Stimulated activated CD4-positive, alpha-beta T cell treated with anti-CD3 and anti-CD28 coated beads, Interleukin-2, amount 100 ng/mL, for 24 hours (primary cell): ENCODE measurements at regions not wholly inside any gene's neighbourhood (a gene's known extent, or its start where the extent isn't known, plus 50 kb on each side); places are given as distances from the start of the nearest gene placed in this dataset.
"Not testable (repeated sequence)": the region's sequence is repeated elsewhere in the genome, so short reads cannot be mapped to it uniquely, and the experiment has no call there.

Source experiments
- DNase-seq, 2 donors: peaks; one replicate each; pipeline ENCODE4 v3.0.0-alpha.2; 2020

DNA sequence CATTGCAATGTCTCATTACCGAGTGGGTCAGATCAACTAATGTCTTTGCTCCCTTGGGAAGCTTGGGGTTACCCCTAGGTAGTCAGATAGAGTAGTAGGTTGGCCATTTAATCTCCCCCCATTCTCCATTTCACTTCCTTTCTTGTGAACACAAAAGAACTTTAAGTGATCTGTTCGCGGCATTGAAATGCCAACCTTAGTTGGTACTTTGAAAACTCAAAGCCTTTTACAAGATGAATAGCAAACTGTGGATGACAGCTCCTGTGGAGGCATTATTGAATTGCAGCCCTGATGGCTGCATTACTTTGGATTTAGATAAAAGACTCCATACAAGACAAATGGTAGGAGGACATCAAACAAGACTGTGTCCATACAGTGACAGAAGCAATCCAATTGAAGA lies 469.1 kb downstream of the GBA3 start:
- no peak for DNase-seq

DNA sequence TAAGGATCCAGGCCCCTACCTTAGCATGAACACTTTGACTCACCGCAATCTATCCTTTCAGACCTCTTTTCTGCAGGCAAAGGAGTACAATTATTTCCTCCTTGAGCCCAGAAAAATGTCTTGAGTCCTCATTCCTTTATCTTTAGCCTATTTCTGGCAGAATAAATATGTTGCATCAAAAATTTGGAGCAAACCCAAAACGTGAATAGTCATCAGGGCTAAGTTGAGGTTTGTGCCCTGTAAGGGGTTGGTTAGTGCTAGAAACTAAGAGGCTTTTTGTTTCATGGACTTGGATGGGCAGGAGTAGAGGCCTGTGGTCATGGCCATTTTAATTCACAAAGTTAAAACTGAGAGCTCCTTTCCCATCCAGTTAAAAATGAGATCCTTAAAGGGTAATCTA lies 460.3 kb downstream of the GBA3 start:
- no peak for DNase-seq

DNA sequence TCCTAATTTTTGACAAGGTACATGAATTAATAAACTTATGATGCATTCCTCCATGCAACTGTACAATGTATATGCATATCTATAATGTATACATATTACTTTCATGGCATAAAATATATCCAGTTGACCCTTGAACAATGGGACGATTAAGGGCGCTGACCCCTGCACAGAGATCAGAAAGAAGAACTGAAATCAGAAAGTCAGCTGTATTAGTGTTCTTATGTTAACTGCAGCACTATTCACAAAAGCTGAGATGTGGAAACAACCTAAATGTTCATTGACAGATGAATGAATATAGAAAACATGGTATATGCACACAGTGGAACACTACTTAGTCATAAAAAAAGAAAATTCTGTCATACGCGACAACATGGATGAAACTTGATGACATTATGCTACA lies 457.1 kb downstream of the GBA3 start:
- DNase-seq, result no peak

DNA sequence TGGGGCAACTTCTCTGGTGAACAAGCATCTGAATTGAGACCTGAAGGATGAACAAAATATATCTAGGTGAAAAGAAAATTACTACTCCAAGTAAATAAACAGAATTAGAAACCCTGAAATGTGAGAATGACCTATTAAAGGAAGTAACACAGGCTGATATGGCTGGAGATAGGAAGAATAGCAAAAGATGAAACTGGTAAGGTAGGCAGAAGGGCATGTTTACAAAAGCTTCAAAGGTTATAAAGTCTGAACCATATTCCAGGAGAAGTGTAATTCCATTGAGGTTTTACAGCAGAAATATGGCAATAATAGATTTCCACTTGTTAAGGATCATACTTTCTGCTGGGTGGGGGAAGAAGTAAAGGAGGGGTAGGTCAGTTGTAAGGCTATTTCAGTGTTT lies 452.0 kb downstream of the GBA3 start:
- no peak for DNase-seq

DNA sequence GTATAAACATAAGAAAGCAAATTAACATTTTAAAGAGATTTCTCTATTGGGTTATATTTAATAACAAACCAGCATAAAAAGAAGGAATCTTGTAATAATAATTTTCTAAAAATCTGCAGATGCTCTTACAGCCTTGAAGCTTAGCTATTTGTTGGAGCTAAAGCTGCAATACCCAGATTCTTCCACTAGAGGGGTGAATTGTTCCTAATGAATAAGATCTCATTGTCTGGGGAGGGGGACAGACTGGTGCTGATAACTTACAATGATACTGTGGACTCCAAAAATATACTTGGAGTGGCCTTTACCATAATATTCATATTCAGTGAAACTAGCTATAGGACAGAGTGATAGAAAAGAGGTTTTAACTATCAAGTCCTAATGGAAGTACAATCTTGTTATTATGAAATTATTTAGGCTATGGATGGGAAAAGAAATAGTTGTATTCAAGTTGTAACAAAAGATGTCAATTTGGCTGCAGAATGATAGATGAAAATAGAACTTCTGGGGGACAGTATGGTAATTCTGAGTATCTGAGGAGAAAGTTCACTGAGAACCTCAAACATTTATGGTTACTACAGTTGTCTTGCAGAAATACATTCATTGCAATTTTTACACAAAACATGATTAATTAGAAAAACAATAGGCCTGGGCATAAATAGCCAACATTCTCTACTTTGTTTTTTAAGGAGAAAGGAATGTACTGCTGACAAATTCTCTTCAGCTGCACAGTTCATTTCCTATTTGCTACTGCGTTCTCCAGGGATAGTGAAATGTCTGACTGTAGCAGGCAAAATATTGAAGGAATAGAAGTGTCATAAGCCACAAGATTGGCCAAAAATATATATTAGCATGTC lies 443.3 kb downstream of the GBA3 start:
- no peak for DNase-seq

DNA sequence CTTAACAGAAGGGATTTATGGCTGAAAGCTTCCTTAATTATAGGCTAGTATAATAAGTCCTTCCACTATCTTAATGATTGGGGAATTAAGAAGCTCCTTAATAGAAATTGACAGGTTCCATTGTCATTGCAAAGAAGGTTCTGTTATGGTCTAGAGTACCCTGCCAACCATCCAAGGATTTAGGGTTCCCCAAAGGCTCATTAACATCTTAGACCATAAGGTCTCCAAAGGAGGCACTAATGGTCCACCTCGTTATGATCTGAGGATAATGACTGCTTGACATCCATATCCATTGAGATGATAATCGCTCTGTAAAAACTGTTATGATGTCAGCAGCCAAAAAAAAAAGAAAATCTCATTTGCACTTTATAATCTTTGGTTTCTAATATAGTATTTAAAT lies 441.6 kb downstream of the GBA3 start:
- no peak for DNase-seq

DNA sequence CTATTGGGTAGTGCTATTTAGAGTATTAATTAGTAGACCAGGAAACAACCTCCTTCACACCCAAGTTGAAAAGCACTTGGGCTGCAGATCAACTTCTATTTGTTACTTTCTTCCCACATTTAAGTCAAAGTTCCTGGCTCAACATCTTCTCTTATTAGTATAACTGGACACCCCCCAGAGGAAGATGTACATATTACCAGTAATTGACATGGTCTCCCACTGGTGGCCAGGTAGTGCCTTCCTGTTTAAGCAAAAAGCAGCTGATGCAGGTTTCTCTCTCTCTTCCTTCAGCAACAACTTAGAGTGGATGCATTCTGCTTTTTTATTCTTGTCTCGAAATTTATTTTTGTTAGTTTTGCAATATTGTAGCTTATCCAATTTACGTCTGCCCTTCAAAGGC lies 438.1 kb downstream of the GBA3 start:
- no peak for DNase-seq

DNA sequence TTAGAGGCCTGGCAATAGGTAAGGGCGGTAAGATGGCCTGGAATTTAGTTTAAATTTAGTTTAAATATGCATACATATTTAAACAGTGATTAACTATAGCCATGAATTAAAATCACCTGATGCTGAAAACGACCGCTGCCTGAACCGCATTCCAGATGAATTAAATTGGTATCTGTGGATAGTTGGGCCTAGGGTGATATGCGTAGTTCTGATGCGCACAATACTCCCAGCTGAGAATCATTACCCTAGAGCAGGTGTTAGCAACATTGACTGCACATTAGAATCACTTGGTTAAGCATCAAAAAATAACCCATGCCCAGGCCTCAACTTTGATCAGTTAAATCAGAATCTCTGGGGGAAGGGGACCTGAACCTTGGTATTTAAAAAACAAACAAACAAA lies 432.4 kb downstream of the GBA3 start:
- DNase-seq, result no peak

DNA sequence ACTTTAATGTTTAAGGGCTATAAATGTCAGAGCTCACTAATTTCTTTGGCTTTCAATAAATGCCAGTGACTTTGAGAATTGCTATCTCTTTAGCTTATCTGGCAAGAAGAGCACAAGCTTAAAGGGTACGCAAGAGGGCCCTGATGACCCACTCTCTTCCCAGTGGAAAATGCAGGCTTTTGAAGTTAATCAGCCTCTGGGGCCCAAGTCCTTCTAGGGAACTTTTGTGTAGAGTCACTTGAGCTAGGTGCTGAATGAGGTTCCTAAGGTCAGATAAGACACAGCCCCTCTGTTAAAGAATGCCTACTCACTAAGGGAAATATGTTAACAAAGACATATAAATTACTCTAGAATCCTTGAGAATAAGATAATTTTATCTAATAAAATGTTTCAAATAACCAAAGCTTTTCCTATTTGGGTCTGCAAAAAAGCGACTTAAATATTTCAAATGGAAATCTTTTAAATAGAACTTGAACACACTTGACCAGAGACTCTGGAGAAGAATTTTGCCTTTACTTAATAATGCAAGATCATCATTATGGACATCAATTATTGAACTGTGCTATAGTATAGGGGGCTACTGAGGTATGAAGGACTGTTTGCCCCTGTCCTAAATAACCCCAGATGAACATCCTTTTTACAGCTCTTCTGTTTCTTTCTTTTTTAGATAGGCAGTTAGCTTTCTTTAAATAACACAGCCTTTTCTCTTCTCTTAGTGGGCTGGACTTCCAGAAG lies 430.1 kb downstream of the GBA3 start:
- DNase-seq, result no peak

DNA sequence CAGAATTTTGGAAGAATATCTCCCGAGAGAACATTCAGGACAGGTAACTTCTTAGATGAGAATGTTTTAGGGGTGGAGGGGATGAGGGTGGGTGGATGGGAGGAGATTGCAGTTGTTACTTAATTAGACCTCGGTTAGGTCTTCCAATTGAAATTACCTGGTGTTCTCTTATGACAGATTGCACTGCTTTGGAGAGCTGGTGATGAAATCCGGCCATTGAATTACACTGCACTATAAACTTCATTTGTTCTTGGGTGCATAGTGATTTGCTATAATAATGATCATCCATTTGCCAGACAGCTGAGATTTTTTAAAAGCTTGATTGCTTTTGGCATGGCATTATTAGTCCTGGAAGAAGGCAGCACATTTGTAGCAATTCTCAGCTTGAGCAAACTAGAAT lies 427.6 kb downstream of the GBA3 start:
- DNase-seq, result no peak

DNA sequence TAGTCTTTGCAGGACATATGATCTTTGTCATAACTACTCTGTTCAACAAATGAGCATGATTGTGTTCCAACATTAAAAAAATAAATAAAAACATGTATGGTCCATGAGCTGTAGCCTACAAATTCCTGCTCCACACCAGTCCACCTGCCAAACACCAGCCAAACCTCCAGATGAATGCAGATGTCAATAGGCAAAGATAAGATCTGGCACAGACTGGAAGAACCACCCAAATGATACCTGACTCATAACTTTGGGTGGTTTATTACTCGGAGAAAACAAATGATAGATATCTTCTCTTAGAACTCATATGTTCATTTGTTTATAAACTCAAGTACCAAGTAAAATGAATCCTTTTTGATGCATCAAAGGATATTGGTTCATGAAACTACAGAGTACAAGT lies 425.1 kb downstream of the GBA3 start:
- no peak for DNase-seq

DNA sequence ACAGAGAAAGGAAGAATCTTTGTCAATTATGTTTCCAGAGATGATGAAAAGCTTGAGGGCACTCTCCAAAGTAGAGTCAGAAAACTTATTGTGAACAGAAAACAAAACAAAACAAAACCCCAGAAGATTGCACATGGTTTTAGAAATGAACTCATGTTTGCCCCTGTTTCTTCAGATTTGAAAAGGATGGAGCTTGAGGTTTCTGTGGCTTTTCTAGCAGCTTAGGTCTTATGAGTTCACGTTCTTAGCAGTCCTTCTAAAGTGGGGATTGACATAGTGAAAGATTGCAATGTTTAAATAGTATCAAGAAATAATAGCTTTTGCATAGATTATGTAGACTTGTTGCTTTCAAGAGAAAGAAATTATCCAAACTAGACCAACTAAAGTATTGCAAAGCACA lies 421.8 kb downstream of the GBA3 start:
- DNase-seq, result no peak

DNA sequence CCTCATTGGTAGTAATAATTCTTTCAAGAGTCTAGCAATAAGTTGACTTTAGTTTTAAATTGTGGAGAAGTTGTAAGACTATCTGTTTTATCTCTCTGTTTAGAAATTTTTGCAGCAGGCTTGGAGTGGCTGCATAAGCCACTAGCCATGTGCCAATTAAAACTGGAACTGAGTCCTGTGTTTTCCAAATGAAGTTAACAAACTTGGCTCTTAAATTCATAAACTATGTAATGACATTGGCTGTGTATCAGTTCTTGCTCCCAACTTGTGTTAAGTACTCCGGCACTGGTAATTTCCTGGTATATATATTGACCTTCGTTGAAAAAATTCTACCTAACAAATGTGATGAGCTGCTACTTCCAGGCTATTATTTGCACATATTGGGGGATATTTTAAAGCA lies 420.4 kb downstream of the GBA3 start:
- no peak for DNase-seq

DNA sequence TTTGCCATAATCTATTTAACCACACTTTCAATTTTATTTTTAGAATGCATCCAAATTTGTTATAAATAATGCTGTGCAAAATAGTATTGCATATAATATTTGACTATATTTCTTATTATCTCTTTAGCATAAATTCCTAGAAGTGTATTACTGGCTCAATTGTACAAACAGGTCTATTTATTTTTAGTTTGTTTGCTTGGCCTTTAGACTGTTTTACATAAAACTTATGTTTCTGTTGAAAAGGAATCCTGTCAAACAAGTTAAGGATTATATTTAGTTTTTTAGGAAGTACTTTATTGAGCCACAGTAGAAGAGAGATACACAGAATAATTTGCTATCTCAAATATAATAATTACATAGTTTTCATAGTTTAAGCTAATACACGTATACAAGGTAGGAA lies 413.8 kb downstream of the GBA3 start:
- no peak for DNase-seq

DNA sequence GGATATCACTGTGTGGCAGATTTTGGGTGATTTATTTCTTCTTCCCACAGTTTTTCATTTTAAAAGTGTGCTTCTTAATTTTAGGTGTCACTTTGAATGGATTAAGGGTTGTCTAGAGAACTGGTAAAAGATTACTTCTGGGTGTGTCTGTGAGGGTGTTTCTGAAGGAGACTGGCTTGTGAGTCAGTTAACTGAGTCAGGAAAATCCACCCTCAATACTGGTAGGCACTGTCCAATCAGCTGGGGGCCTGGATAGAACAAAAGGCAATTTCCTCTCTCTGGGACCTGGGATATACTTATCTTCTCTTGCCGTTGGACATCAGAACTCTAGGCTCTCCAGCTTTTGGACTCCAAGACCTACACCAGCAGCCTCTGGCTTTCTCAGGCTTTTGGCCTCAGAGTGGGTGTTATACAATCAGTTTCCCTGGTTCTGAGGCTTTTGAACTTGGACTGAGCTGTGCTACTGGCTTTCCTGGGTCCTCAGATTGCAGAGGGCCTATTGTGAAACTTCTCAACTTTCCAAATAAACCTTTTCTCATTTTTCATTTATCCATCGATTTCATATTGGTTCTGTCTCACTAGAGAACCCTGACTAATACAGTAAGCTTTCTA lies 413.1 kb downstream of the GBA3 start:
- DNase-seq, result no peak

DNA sequence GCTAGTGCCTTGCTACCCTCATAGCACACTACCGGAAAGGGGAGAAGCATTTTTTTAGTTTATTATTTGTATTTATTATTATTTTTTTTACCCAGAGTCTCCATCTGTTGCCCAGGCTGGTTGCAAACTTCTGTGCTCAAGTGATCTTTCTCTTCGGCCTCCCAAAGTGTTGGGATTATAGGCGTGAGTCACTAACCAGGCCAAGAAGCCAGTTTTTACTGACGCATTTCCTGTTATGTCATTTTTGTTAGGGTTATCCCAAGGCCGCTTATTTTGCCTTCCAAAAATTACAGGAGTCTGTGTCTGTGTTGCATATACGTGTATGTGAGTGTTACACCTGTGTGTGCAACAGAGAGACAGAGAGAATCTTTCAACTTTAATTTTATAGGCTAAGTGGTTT lies 404.5 kb downstream of the GBA3 start:
- DNase-seq, result no peak

DNA sequence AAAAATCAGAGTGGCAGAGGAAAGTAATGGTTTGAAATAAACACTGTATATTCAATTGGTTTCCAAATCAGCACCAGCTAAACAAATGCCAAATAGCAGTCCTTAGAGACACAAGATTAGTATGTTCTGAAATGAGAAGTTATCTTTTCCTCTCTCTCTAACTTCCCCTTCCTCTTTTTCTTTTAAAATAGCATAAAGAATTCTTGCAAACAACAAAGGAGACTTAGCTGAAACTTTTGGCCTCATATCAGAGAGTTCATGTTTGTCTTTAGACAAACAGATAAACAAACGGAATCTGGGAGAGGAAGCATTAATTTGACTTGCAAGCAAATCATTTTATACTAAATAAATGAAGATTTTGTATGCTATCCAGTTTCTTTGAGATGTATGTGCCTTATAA lies 399.0 kb downstream of the GBA3 start:
- DNase-seq, result no peak

DNA sequence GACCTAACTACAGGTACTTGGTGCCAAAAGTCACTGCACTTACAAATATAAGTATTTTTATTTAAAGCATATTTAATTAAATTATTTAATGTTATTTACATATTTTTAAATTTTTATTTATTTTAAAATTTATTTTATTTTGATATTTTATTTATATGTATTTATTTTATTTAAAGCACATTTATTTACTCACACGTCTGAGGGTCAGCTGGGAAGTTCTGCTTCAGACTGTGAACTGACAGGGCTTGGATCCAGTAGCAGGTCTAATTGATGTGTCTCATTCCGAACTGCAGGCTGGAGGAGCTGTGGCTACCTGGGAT lies 392.5 kb downstream of the GBA3 start:
- DNase-seq, result no peak

DNA sequence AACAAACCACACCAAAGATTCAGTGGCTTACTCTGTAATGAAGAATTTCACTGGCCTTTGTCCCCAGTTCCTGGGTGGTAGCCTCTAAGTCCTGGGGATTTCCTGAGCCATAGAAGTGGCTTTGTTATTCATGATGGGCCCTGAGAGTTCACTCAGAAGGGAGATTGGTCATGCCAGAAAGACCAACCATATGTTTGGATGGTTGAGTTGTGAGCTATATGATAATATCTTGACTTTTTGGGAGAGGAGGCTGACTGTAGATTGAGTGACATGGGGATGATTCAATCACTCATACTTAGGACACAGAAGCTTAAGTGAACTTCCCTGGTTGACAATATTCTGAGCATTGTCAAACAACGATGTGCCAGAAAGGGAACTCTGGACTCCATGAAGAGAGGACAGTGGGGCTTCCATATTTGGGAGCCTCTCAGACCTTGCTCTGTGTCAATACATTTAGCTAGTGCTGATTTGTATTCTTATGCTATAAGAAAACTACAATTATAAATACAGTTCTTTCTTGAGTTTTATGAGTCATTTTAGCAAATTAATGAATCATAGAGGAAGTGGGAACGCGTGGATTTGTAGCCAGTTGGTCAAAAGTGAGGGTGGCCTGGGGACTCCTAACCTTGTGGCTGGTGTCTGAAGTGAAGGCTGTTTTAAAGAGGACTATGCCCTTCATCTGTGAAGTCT lies 392.0 kb downstream of the GBA3 start:
- DNase-seq, result no peak

DNA sequence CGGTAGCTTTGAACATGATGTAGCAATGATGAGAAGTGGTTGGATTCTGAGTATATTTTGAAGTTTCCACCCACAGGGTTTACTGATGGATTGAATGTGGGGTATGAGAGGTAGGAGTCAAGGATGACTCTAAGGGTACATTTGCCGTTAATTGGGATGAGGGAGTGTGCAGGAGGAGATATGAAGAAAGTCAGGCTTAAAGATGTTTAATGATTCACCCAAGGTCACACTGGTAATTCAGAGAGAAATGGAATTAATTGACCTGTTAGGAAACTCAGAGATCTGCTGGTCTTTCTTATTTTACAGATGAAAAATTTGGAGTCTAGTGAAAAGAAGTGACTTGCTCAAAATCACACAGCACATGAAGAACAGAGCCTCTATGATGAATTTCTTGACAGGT lies 390.7 kb downstream of the GBA3 start:
- no peak for DNase-seq

DNA sequence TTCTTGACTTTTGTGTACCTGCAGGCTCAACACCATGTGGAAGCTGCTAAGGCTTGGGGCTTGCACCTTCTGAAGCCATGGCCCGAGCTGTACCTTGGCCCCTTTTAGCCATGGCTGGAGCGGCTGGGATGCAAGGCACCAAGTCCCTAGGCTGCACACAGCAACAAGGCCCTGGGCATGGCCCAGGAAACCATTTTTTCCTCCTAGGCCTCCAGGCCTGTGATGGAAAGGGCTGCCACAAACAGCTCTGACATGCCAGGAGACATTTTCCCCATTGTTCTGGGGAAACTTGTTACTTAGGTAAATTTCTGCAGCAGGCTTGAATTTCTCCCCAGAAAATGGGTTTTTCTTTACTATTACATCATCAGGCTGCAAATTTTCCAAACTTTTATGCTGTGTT lies 387.4 kb downstream of the GBA3 start:
- DNase-seq, result not testable (repeated sequence)

DNA sequence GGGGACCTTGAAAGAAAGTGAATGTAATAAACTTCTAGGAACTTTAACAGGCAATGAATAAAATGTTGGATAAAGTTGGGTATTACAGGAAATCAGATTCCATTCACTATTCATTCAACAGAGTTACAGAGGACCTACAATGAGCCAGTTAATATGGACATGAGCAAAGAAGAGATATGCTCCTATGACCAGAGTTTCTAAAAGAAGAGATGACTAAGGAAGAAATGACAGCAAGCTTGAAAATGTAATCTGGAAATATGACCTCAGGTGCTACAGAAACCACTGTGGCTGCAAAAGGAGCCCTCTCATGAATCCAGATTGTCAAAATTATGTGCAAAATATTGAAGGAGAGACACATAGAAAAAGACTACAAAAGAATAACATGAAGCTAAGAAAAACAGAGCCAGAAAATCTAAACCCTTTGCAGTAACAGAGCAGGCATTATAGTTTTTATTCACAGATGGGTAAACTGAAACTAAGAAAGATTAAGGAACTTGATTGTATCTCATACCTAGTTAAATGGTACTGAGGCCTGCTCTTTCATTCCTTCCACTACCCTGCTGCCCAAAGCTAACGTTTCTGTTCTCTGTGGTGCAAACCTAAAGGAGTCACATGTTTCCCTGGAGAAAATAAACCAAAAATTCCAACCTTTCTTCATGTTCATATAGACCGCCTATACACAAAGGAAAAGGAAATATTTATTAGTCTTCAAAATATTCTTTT lies 378.3 kb downstream of the GBA3 start:
- DNase-seq, result no peak

DNA sequence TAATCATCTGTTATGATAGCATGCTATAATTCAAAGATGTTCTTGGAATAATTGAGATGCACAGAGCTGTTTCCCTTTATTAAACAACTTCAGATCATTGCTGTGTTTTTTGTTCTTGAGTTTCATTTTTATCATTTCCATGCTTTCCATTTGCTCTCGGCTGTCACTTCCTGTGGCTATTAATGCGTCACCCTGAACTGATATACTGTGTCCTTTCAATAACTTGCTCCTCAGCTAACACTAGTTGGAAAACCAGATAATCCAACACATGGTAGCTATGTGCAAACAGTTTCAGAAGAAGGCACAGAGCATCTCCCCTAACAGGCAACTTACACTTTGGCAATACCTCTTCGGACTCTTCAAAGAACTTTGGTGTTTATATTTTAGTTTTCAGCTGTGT lies 376.0 kb downstream of the GBA3 start:
- DNase-seq, result no peak
